GM12878 (cell line): ENCODE measurements at regions not wholly inside any gene's neighbourhood (a gene's known extent, or its start where the extent isn't known, plus 50 kb on each side); places are given as distances from the start of the nearest gene placed in this dataset.

Experiments used
- ATAC-seq: fragments of 200-7000 bp; cut with Tn5 transposase; 3 replicates; pipeline ENCODE4 v1.9.1; 2020; ENCODE audit warnings: mild to moderate bottlenecking, moderate library complexity
- BruUV-seq: library from RNA; stranded (reverse); fragments of 400-500 nt; replicated peaks from 2 replicates; lab custom pipeline; 2021; lab: Mats Ljungman, UMichigan
- CTCF ChIA-PET: fragments of 300-600 bp; sonication (Branson Sonifier 250); formaldehyde crosslinking; extraction: SDS; loops from one replicate; lab custom pipeline; 2021; ENCODE audit warnings: inconsistent platforms; lab: Yijun Ruan, JAX
- POLR2A ChIA-PET: fragments of 350-600 bp; formaldehyde crosslinking; extraction: SDS; loops from one replicate; lab custom pipeline; 2021; ENCODE audit warnings: inconsistent platforms; lab: Charles Lee
- RAD21 ChIA-PET: fragments of 300-600 bp; sonication (Branson Sonifier 250); formaldehyde crosslinking; loops from one replicate; lab custom pipeline; 2023; ENCODE audit warnings: antibody characterized with exemption; ENCODE audit not compliant: unreplicated experiment; lab: Charles Lee
- SMC1A ChIA-PET: fragments of 300-600 bp; sonication (Branson Sonifier 250); formaldehyde crosslinking; loops from one replicate; lab custom pipeline; 2023; ENCODE audit not compliant: unreplicated experiment, uncharacterized antibody; lab: Charles Lee
- DNase-seq: peaks from one replicate; pipeline ENCODE4 v3.0.0-alpha.2; 2011; ENCODE audit warnings: low read depth, low spot score
- FAIRE-seq: peaks from 3 replicates; lab custom pipeline; 2011; peaks lifted over from hg19 to GRCh38; lab: Jason Lieb, UNC
- H2AFZ ChIP-seq: 2 replicates; pipeline ENCODE4 v1.6.0; 2011; ENCODE audit warnings: low read depth, low read length, control low read depth; ENCODE audit not compliant: control insufficient read depth
- H3K27ac ChIP-seq: 2 replicates; pipeline ENCODE4 v1.5.1; 2011; ENCODE audit warnings: control low read depth; ENCODE audit not compliant: control insufficient read depth, insufficient read depth
- H3K27me3 ChIP-seq, 2 experiments: replicated peaks in 1 of 2; 2 replicates each; pipeline versions ENCODE4 v1.6.0 to v1.6.1; 2011; ENCODE audit warnings: low read length in 1 of 2; ENCODE audit not compliant: control insufficient read depth in 2 of 2, insufficient read depth in 2 of 2
- H3K36me3 ChIP-seq, 2 experiments: 2 replicates each; pipeline ENCODE4 v1.5.1; 2011; ENCODE audit warnings: low read length in 1 of 2; ENCODE audit not compliant: control insufficient read depth in 2 of 2, insufficient read depth in 2 of 2
- H3K4me1 ChIP-seq: 2 replicates; pipeline ENCODE4 v1.6.1; 2011; ENCODE audit warnings: mild to moderate bottlenecking, low read length, moderate library complexity, mixed read lengths; ENCODE audit not compliant: control insufficient read depth, insufficient read depth
- H3K4me2 ChIP-seq: 2 replicates; pipeline ENCODE4 v1.6.0; 2011; ENCODE audit warnings: control low read depth; ENCODE audit not compliant: control insufficient read depth, insufficient read depth
- H3K4me3 ChIP-seq: fragments of 200-600 bp; sonication (generic); 2 replicates; pipeline ENCODE4 v1.5.1; 2016
- H3K79me2 ChIP-seq: 2 replicates; pipeline ENCODE4 v1.6.0; 2011; ENCODE audit warnings: low read length; ENCODE audit not compliant: control insufficient read depth, insufficient read depth
- H3K9ac ChIP-seq: 2 replicates; pipeline ENCODE4 v1.8.0; 2011; ENCODE audit warnings: low read length, control low read depth, mixed read lengths; ENCODE audit not compliant: control insufficient read depth, insufficient read depth
- H3K9me3 ChIP-seq: replicated peaks from 3 replicates; pipeline ENCODE4 v1.5.1; 2011; ENCODE audit warnings: mild to moderate bottlenecking, low read length; ENCODE audit not compliant: control insufficient read depth, insufficient read depth
- H4K20me1 ChIP-seq: 2 replicates; pipeline ENCODE4 v1.6.0; 2011; ENCODE audit not compliant: control insufficient read depth, insufficient read depth
- ATF7 ChIP-seq: fragments of 450-650 bp; IDR thresholded peaks from 2 replicates; pipeline ENCODE4 v1.6.1; 2016; ENCODE audit warnings: low read depth, mild to moderate bottlenecking
- FOXK2 ChIP-seq: fragments of 450-650 bp; IDR thresholded peaks from 2 replicates; pipeline ENCODE4 v1.6.1; 2017; ENCODE audit warnings: mild to moderate bottlenecking, moderate library complexity
- GABPA ChIP-seq: IDR thresholded peaks from 2 replicates; pipeline ENCODE4 v1.6.1; 2014; ENCODE audit warnings: antibody characterized with exemption, low read depth, mild to moderate bottlenecking, inconsistent platforms
- NBN ChIP-seq: fragments of 450-650 bp; IDR thresholded peaks from 2 replicates; pipeline ENCODE4 v1.6.1; 2016
- NR2C1 ChIP-seq: fragments of 450-650 bp; IDR thresholded peaks from 2 replicates; pipeline ENCODE4 v1.6.1; 2017; ENCODE audit warnings: antibody characterized with exemption, mild to moderate bottlenecking, moderate library complexity
- RAD21 ChIP-seq: IDR thresholded peaks from 2 replicates; pipeline ENCODE4 v1.6.1; 2011; ENCODE audit warnings: mild to moderate bottlenecking, low read depth, low read length, moderate library complexity; ENCODE audit not compliant: insufficient read depth
- SMAD1 ChIP-seq: fragments of 450-650 bp; IDR thresholded peaks from 2 replicates; pipeline ENCODE4 v1.6.1; 2018; ENCODE audit warnings: mild to moderate bottlenecking, low read depth; ENCODE audit not compliant: partially characterized antibody
- SMC3 ChIP-seq: IDR thresholded peaks from 2 replicates; pipeline ENCODE4 v1.6.1; 2011; ENCODE audit warnings: low read length, improper control_type of control experiment, borderline replicate concordance
- TCF7 ChIP-seq: IDR thresholded peaks from 2 replicates; pipeline ENCODE4 v1.6.1; 2014; ENCODE audit warnings: antibody characterized with exemption, borderline replicate concordance
- ZZZ3 ChIP-seq: IDR thresholded peaks from 2 replicates; pipeline ENCODE4 v1.6.1; 2011; ENCODE audit warnings: low read depth; ENCODE audit not compliant: control insufficient read depth, insufficient read length
- WGBS: methylation state at CpG from one replicate; pipeline ENCODE4 v1.1.6; 2016; ENCODE audit warnings: low lambda C conversion rate; ENCODE audit not compliant: insufficient replicate concordance, insufficient coverage; ENCODE audit errors: missing lambda C conversion rate; 5-methylcytosine and 5-hydroxymethylcytosine counted together
- in situ Hi-C: fragments of 300-500 bp; cut with MboI; formaldehyde crosslinking; loops from 9 replicates; pipeline ENCODE4 v1.14.3; 2018; ENCODE audit warnings: mixed read lengths
- intact Hi-C: fragments of 100-400 bp; cut with micrococcal nuclease; formaldehyde crosslinking; loops from one replicate; pipeline ENCODE4 v1.14.2; 2022; ENCODE audit not compliant: unreplicated experiment

DNA sequence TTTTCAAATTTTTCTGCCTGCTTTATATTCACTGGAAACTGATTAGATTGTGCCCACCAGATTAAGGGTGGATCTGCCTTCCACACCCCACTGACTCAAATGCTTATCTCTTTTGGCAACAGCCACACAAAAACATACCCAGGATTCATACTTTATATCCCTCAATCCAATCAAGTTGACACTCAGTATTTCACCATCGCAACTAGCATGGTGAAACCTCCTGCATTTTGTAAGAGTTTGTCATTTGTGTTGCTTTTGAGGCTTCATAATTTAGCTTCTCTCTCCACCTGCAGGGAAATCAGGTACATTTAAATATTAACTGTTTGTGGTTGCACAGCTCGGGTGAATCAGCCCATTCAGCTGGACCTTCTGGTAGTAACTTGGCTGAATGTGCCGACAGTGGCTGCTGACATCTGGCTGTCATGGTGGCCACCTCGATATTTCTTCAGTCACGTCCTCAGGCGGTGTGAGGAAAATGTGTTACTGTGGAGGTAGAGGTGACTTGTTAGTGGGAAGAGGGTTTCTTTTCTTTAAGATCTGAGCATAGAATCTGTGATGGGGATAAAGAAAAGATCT, 224.0 kb downstream of the PTBP2 start:
- TF ChIP-seq NR2C1 (no peak), SMAD1 (no peak), SMC3 (no peak), ATF7 (no peak), RAD21 (no peak), TCF7 (no peak), ZZZ3 (no peak), NBN (no peak), FOXK2 (no peak), GABPA (no peak)
- no peak for DNase-seq
- Histone ChIP-seq H3K36me3 (no peaks in the 10 kb centered on the region), H4K20me1 (no peaks in the 10 kb centered on the region), H3K4me3 (no peak overlapping the region), H3K9ac (no peak overlapping the region), H3K27ac (no peak overlapping the region), H3K9me3 (no peaks in the 10 kb centered on the region), H3K27me3 (no peaks in the 10 kb centered on the region; a peak in 1 of 4 replicates), H3K4me1 (no peaks in the 10 kb centered on the region), H3K4me2 (no peak overlapping the region), H3K79me2 (no peaks in the 10 kb centered on the region), H2AFZ (no peak overlapping the region)
- in situ Hi-C loops, result no loop called here
- no peak for FAIRE-seq
- RAD21 ChIA-PET, result no interaction called here
- intact Hi-C loops, result loop anchor here (5.0 kb wide), 1 partner anchor 48 kb away; no protein-coding TSS in a partner anchor
- SMC1A ChIA-PET, result interaction anchor here (0.9 to 2.1 kb wide), 3 partner anchors 8 to 24 kb away, joined by 3 to 5 read pairs (median 4); no protein-coding TSS in a partner anchor
- peak; percentile 59 for ATAC-seq
- 5% methylated on average over 6 of the region's 6 CpGs for WGBS
- POLR2A ChIA-PET, result no interaction called here
- no TSS peak for BruUV-seq
- CTCF ChIA-PET, result interaction anchor here (0.8 kb wide), 1 partner anchor 73 kb away, joined by 4 read pairs; no protein-coding TSS in a partner anchor
